ENCODE measurements at regions not wholly inside any gene's neighbourhood (a gene's known extent, or its start where the extent isn't known, plus 50 kb on each side); places are given as distances from the start of the nearest gene placed in this dataset.

GRCh38 chr4:63396269-63396668, 1013.0 kb downstream of the TECRL start:
- ChIA-PET CTCF (no interaction called here), POLR2A (no interaction called here)
- no peaks in the 10 kb centered on the region for H3K4me1 Mint-ChIP-seq (ENCODE audit: insufficient read depth, unreplicated experiment)
- no peaks in the 10 kb centered on the region for H3K27me3 Mint-ChIP-seq (ENCODE audit: insufficient read depth, unreplicated experiment)
- H3K4me3 Mint-ChIP-seq (ENCODE audit: unreplicated experiment) = no peak overlapping the region
- DNase-seq (ENCODE audit: unreplicated experiment) = no peak
- no peaks in the 10 kb centered on the region for H3K9me3 Mint-ChIP-seq (ENCODE audit: unreplicated experiment)
- no peaks in the 10 kb centered on the region for H3K36me3 Mint-ChIP-seq (ENCODE audit: insufficient read depth, unreplicated experiment)
- no TSS peak for BruUV-seq (replicated peaks)
- no peak for TF ChIP-seq CTCF (IDR thresholded peaks at IDR 0.05; ENCODE audit: unreplicated experiment)
- intact Hi-C loops (cut with micrococcal nuclease) = no loop called here
- no peak overlapping the region for H3K27ac Mint-ChIP-seq (ENCODE audit: low read depth, unreplicated experiment)

GRCh38 chr4:63393544-63393943, 1015.7 kb downstream of the TECRL start:
- intact Hi-C loops (cut with micrococcal nuclease) = no loop called here
- no TSS peak for BruUV-seq (replicated peaks)
- no peak for DNase-seq (ENCODE audit: unreplicated experiment)

GRCh38 chr4:63379750-63380522, 1029.3 kb downstream of the TECRL start:
- ChIA-PET POLR2A (interaction anchor here (0.7 kb wide), 1 partner anchor 1357 kb away, joined by 3 read pairs; no protein-coding TSS in a partner anchor), CTCF (interaction anchor here (0.6 to 1.2 kb wide), 2 partner anchors 36 to 38 kb away, joined by 4 read pairs; no protein-coding TSS in a partner anchor)
- H3K9me3 Mint-ChIP-seq (ENCODE audit: unreplicated experiment) = peaks cover 8% of the 10 kb centered on the region
- H3K4me1 Mint-ChIP-seq (ENCODE audit: insufficient read depth, unreplicated experiment) = no peaks in the 10 kb centered on the region
- no peak for DNase-seq (ENCODE audit: unreplicated experiment)
- no TSS peak for BruUV-seq (replicated peaks)
- no peak overlapping the region for H3K4me3 Mint-ChIP-seq (ENCODE audit: unreplicated experiment)
- intact Hi-C loops (cut with micrococcal nuclease) = no loop called here
- H3K27ac Mint-ChIP-seq (ENCODE audit: low read depth, unreplicated experiment) = no peak overlapping the region
- H3K36me3 Mint-ChIP-seq (ENCODE audit: insufficient read depth, unreplicated experiment) = no peaks in the 10 kb centered on the region
- TF ChIP-seq CTCF (IDR thresholded peaks at IDR 0.05; ENCODE audit: unreplicated experiment) = no peak
- no peaks in the 10 kb centered on the region for H3K27me3 Mint-ChIP-seq (ENCODE audit: insufficient read depth, unreplicated experiment)

More at GRCh38 chr4:63393544-63393943, 1015.7 kb downstream of the TECRL start:
- H3K27ac Mint-ChIP-seq (ENCODE audit: low read depth, unreplicated experiment) = no peak overlapping the region
- no peaks in the 10 kb centered on the region for H3K36me3 Mint-ChIP-seq (ENCODE audit: insufficient read depth, unreplicated experiment)
- H3K4me1 Mint-ChIP-seq (ENCODE audit: insufficient read depth, unreplicated experiment) = no peaks in the 10 kb centered on the region
- ChIA-PET POLR2A (no interaction called here), CTCF (no interaction called here)
- H3K27me3 Mint-ChIP-seq (ENCODE audit: insufficient read depth, unreplicated experiment) = no peaks in the 10 kb centered on the region
- no peak for TF ChIP-seq CTCF (IDR thresholded peaks at IDR 0.05; ENCODE audit: unreplicated experiment)
- no peaks in the 10 kb centered on the region for H3K9me3 Mint-ChIP-seq (ENCODE audit: unreplicated experiment)
- no peak overlapping the region for H3K4me3 Mint-ChIP-seq (ENCODE audit: unreplicated experiment)

GRCh38 chr4:63371001-63371400, 1038.2 kb downstream of the TECRL start:
- Mint-ChIP-seq H3K4me1 (ENCODE audit: insufficient read depth, unreplicated experiment) (no peaks in the 10 kb centered on the region), H3K27ac (ENCODE audit: low read depth, unreplicated experiment) (no peak overlapping the region), H3K27me3 (ENCODE audit: insufficient read depth, unreplicated experiment) (no peaks in the 10 kb centered on the region), H3K36me3 (ENCODE audit: insufficient read depth, unreplicated experiment) (no peaks in the 10 kb centered on the region), H3K4me3 (ENCODE audit: unreplicated experiment) (no peak overlapping the region), H3K9me3 (ENCODE audit: unreplicated experiment) (peaks cover 14% of the 10 kb centered on the region)
- CTCF ChIA-PET = no interaction called here
- intact Hi-C loops (cut with micrococcal nuclease) = no loop called here
- DNase-seq (ENCODE audit: unreplicated experiment) = no peak
- POLR2A ChIA-PET = no interaction called here
- TF ChIP-seq CTCF (IDR thresholded peaks at IDR 0.05; ENCODE audit: unreplicated experiment) = no peak
- BruUV-seq (replicated peaks) = no TSS peak

All from MCF 10A (cell line).